Urinary bladder (tissue), 3 donors: ENCODE measurements at regions not wholly inside any gene's neighbourhood (a gene's known extent, or its start where the extent isn't known, plus 50 kb on each side); places are given as distances from the start of the nearest gene placed in this dataset.

Experiments used
- DNase-seq: peaks from one replicate; pipeline ENCODE4 v3.0.0-alpha.2; 2015; ENCODE audit errors: extremely low spot score
- H3K27ac ChIP-seq: one replicate; pipeline ENCODE4 v1.5.1; 2013; ENCODE audit warnings: low read depth, mild to moderate bottlenecking, moderate library complexity
- H3K36me3 ChIP-seq: one replicate; pipeline ENCODE4 v1.6.1; 2013; ENCODE audit warnings: mild to moderate bottlenecking, moderate library complexity; ENCODE audit not compliant: insufficient read depth
- H3K4me1 ChIP-seq: one replicate; pipeline ENCODE4 v1.6.1; 2013; ENCODE audit warnings: mild to moderate bottlenecking, moderate library complexity; ENCODE audit not compliant: insufficient read depth
- H3K4me3 ChIP-seq: one replicate; pipeline ENCODE4 v1.5.1; 2013; ENCODE audit warnings: low read depth, low read length
- WGBS: extraction: QIAGEN DNeasy Blood & Tissue Kit; methylation state at CpG from one replicate; pipeline ENCODE4 v1.1.7; 2013; 5-methylcytosine and 5-hydroxymethylcytosine counted together
- donor health status: healthy with polysubstance abuse.
- donor health status: healthy.

DNA sequence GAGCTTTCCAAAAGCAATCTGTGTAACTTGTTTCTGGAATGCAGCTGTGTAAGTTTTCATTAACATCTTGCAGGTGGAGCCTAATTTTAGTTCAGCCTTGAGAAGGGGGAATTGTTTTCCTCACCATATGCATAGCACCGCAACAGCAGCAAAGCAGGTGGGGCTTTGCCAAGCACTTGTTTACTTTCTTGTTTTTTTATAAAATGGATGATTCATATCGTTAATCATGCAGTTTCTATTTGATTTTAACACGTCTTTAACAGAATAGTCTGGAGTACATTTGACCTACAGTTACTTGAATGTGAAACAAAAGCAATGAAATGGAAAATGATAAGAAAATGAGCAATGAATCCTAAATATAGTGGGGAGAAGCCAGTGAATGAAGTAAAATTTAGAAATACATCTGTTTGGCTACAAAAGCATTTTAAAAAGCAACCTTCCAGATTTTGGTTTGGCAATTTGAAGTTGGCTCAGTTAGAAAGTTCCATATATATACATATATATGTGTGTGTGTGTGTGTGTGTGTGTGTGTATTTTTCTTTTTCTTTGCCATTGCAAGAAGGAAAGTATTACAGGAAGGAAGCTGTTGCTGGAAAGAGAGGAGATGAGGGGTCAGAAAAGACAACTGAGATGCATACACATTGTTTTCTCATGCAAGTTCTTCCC, 119.0 kb upstream of the ADGRL2 start:
- WGBS: 12% methylated on average over 3 of the region's 3 CpGs
- no peaks in the 10 kb centered on the region for H3K36me3 ChIP-seq

DNA sequence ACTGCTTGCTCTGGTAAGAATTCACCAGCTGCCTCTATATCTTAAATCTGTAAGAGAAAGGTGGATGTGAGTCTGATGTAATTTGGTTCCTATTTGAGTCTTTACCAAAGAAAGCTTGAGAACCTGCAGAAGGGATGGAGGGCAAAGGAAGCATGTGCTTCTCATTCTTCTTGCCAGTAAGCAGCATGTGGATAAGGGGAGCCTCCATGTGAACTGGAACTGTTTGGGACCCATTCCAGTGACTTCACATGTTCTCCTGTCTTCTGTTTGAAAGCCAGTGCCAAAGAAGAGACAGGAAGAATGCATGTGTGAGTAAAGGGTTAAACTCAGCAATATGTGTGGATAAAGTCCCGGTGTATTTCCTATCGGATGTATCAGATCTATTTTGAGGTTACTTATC, 119.6 kb upstream of the ADGRL2 start:
- WGBS: 14% methylated on average over 2 of the region's 2 CpGs
- Histone ChIP-seq H3K4me3 (no peak overlapping the region), H3K36me3 (no peaks in the 10 kb centered on the region), H3K4me1 (no peaks in the 10 kb centered on the region), H3K27ac (no peak overlapping the region)
- DNase-seq: no peak

More for the DNA sequence above, 119.0 kb upstream of the ADGRL2 start:
- Histone ChIP-seq H3K4me1 (no peaks in the 10 kb centered on the region), H3K27ac (no peak overlapping the region), H3K4me3 (no peak overlapping the region)
- DNase-seq: no peak

DNA sequence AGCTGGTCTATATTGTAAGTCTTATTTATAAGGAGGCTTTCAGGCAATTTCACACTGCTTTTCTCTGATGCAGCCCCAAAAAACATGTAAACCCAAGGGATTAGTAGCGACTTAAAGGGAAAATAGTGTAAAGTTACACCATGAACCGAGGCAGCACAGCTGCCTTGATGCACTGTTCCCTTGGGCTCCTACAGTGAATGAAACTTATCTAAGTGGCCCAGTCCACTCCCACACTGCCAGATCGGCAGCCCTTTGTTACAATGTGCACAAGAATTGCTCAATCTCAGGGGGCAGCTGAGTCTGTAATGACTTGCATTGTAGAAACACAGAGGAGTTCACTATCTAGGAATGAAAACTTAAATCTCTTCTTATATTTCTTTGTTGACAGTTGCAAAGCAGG, 120.8 kb upstream of the ADGRL2 start:
- no peak overlapping the region for H3K27ac ChIP-seq
- H3K36me3 ChIP-seq: no peaks in the 10 kb centered on the region
- H3K4me1 ChIP-seq: no peaks in the 10 kb centered on the region
- no peak for DNase-seq
- 74% methylated on average over 3 of the region's 3 CpGs for WGBS
- no peak overlapping the region for H3K4me3 ChIP-seq

DNA sequence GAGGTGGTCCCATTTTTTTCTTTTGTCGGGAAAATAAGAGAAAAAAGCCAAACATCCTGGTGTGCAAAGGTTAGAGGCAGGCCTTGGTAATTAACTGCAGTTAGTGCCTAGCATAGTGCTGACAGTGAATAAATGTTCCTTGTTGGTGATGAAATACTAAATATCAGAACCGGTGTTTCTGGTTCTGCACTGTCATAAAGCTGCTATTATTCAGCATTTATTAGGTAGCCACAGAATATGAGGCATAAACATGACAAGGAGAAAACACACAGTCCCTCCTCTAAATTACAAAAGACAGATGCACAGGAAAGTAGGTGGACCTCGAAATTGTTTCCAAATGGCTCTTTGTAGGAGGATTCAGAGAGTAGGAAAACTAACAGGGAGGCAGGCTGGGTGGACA, 122.0 kb upstream of the ADGRL2 start:
- Histone ChIP-seq H3K4me3 (no peak overlapping the region), H3K27ac (no peak overlapping the region), H3K4me1 (no peaks in the 10 kb centered on the region), H3K36me3 (no peaks in the 10 kb centered on the region)
- WGBS: 60% methylated on average over 3 of the region's 3 CpGs
- DNase-seq: no peak

DNA sequence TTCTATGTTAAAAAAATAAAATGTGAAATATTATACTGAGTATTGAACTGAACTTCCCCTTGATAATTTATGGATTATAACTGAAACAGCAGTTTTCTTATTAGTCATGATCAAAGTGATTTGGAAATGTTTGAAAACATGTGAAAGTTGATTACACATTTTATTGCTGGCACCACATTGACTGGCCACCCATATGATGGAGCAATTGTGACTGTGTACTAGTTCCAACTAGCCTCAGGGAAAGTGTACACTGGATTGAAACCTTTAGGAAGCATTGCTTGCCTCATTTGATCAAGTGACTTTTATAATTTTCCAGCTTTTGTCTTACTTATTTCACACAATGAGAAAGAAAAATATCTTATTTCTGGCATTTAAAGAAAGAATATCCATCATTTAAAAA, 128.0 kb upstream of the ADGRL2 start:
- no peak for DNase-seq
- H3K4me1 ChIP-seq: no peaks in the 10 kb centered on the region
- no peaks in the 10 kb centered on the region for H3K36me3 ChIP-seq
- no peak overlapping the region for H3K27ac ChIP-seq
- no peak overlapping the region for H3K4me3 ChIP-seq

DNA sequence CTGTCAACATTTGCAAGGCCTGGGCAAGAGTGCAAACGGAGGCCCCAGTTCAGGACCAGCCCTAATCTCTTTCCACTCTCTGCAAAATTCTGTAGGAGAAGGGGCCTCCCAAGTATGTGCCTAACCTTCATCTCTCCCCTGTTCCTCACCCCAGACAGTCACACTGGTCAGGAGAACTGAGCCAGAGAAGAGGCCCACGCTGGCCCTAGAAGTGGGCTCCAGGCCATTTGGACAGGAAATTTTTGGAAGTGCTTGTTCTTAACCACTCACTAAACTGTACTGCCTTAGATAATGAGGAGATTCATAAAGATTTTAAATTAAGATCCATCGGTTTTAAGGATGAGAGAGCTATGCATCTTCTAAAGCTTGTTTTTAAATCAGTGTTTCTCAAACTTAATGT, 129.7 kb upstream of the ADGRL2 start:
- no peak overlapping the region for H3K27ac ChIP-seq
- 50% methylated on average over 3 of the region's 3 CpGs for WGBS
- no peaks in the 10 kb centered on the region for H3K4me1 ChIP-seq
- no peaks in the 10 kb centered on the region for H3K36me3 ChIP-seq
- DNase-seq: no peak
- H3K4me3 ChIP-seq: no peak overlapping the region

DNA sequence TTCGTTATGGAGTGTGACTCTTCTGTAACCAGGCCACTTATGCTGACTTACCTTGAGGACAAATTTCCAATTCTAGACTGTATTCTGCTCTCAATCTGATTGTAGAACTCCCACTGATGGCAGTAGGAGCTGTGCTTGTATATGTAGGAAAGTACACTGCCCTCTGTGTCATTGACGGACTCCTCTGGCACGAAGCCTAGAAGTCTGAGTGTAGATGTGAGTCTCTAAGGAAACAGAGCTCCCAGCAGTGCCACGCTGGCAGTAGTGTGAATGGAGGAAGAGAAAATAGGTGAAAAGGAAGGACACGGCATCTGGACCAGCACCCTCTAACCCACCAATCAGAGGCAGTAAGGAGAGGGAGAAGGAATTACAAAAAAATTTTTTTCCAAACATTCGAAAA, 130.4 kb upstream of the ADGRL2 start:
- Histone ChIP-seq H3K36me3 (no peaks in the 10 kb centered on the region), H3K4me1 (no peaks in the 10 kb centered on the region), H3K4me3 (no peak overlapping the region), H3K27ac (no peak overlapping the region)
- 35% methylated on average over 6 of the region's 6 CpGs for WGBS
- peak; percentile 83 for DNase-seq

DNA sequence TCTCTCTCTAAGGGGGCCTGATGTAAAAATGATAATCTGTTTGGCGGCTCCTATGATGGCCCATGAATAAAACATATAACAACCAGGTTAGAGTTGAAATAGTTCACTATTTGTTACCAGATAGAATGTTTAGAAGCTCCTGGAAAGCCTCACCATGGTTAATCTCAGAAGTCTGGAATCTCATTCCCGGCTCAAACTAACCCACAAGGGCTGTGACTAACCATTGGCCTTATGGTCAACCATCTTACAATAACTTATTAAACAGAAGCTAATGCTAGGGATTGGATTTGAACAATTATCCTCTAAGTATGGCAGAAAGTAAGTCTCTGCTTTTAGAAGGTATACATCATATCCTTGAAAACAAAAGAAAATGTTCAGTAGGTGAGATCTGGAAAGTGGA, 134.1 kb upstream of the ADGRL2 start:
- Histone ChIP-seq H3K4me3 (no peak overlapping the region), H3K4me1 (no peaks in the 10 kb centered on the region), H3K27ac (no peak overlapping the region), H3K36me3 (no peaks in the 10 kb centered on the region)
- WGBS: 95% methylated on average over 2 of the region's 2 CpGs
- no peak for DNase-seq

DNA sequence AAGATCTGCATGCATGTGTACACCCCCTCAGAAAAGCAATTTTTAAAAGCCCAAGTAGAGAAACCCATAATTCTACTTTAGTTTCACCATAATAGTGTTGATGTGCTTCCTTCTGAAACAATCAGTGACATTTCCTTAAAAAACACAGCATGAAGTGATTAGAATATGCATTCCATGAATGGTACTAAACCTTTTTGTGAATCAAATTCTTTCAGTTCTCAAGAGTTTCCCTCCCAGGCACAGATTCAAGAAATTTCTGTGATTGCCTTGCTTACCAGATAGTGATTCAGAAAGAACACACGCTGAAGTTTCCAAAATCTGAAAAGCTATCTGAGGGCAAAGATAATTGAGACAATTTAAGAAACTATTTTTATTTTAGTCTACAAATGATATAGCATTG, 136.4 kb upstream of the ADGRL2 start:
- H3K4me1 ChIP-seq: no peaks in the 10 kb centered on the region
- WGBS: 60% methylated on average over 1 of the region's 1 CpG
- no peak overlapping the region for H3K27ac ChIP-seq
- no peaks in the 10 kb centered on the region for H3K36me3 ChIP-seq
- H3K4me3 ChIP-seq: no peak overlapping the region
- no peak for DNase-seq

DNA sequence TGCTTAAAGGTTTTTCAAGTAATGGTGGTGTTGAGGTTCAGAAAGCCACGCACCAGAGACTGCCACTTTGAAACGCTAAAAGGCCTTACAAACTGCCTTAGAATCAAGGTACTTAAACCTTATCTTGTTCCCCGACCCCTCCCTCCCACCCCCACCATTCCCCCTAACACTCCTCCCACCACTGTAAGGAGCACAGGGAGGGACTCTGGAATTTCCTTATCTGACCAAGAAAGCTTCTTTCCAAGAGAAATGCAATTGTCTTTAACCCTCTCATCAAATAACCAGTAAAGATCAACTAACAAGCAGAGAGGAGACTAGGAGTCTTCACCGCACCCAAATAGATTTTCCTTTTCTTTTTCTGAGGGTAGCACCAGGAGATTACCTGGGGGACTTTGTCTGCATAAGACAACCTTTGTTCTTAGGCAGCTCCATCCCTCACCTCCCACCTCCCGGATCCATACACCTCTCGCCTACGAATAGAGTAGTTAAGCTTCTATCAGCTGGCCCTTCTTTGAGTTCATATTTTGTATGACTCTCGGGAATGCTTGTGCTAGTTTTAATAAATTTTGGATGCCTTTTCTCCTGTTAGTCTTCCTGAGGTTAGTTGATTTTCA, 137.7 kb upstream of the ADGRL2 start:
- WGBS: 86% methylated on average over 8 of the region's 8 CpGs
- Histone ChIP-seq H3K27ac (no peak overlapping the region), H3K36me3 (no peaks in the 10 kb centered on the region), H3K4me1 (no peaks in the 10 kb centered on the region), H3K4me3 (no peak overlapping the region)
- no peak for DNase-seq

DNA sequence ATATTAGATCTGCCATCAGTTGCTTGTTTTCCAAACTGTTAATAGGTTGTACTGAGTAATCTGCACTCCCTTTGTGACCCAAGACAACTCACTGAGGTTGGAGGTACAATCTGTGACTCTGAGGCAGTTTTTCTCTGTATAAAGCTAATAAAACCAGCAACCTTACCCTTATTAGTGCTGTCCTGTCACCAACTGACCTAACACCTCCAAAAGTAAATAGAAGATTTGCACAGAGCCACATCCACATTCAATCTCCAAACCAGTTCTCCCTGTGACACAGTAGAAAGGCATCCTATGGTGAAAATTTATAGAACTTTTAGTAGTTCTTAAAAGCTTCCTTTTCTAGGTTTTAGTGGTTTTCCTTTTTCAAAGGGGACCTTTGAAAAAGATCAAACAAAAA, 140.4 kb upstream of the ADGRL2 start:
- DNase-seq: peak; percentile 6
- no peak overlapping the region for H3K4me3 ChIP-seq
- H3K27ac ChIP-seq: no peak overlapping the region
- no peaks in the 10 kb centered on the region for H3K36me3 ChIP-seq
- H3K4me1 ChIP-seq: no peaks in the 10 kb centered on the region

DNA sequence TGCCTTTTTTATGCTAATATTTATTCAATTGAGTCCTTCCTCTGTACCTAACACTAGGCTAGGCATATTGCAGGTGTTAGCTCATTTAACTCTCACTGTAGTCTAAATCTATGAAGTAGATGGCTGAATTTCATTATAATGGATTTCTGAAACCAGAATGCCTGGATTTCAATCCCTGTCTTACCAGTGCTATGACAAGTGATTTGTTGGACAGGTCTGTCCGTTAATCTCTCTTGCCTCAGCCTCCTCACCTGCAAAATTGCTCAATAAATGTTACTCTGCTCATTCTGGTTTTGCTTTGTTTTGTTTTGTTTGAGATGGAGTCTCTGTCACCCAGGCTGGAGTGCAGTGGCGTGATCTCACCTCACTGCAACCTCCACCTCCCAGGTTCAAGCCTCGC, 146.1 kb upstream of the ADGRL2 start:
- WGBS: 98% methylated on average over 3 of the region's 3 CpGs
- Histone ChIP-seq H3K36me3 (no peaks in the 10 kb centered on the region), H3K27ac (no peak overlapping the region), H3K4me1 (no peaks in the 10 kb centered on the region), H3K4me3 (no peak overlapping the region)
- DNase-seq: no peak

DNA sequence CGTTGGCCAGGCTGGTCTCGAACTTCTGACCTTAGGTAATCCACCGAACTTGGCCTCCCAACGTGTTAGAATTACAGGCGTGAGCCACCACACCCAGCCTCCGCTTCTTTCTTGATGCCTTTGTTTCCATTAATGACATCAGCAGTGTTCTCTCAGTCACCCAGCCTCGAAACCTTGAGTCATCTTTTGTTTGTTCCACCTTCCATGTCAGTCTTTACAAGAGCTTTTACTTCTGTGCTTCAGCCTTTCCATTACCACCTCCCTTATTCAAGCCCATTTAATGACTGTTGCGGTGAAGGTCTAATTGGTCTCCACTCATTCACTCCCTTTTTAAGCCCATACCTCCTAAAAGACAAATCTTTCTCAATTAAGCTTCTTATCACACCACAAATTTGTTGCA, 146.6 kb upstream of the ADGRL2 start:
- WGBS: 75% methylated on average over 8 of the region's 8 CpGs

DNA sequence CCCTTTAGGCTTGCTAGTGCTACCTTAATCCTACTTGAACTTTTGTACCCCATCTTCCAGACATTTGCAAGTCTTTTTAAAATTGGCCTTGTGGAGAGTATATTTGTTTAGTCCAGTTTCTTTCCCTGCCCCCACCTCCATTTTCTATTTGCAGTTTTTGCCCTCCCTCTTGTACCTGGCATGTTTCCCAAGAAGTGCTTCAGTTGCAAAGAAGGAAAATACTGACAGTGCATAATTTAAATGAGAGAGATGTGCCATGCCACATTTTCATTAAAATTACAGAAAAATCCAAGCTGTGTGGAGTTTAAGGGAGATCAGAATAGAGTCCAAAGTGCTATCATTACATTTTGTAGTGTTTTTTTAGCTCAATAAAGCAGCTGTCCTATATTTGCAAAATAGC, 150.0 kb upstream of the ADGRL2 start:
- no peak overlapping the region for H3K27ac ChIP-seq
- H3K4me3 ChIP-seq: no peak overlapping the region
- no peaks in the 10 kb centered on the region for H3K36me3 ChIP-seq
- DNase-seq: no peak
- H3K4me1 ChIP-seq: no peaks in the 10 kb centered on the region

More for the DNA sequence above, 146.6 kb upstream of the ADGRL2 start:
- Histone ChIP-seq H3K4me3 (no peak overlapping the region), H3K27ac (no peak overlapping the region), H3K4me1 (no peaks in the 10 kb centered on the region), H3K36me3 (no peaks in the 10 kb centered on the region)
- DNase-seq: no peak

DNA sequence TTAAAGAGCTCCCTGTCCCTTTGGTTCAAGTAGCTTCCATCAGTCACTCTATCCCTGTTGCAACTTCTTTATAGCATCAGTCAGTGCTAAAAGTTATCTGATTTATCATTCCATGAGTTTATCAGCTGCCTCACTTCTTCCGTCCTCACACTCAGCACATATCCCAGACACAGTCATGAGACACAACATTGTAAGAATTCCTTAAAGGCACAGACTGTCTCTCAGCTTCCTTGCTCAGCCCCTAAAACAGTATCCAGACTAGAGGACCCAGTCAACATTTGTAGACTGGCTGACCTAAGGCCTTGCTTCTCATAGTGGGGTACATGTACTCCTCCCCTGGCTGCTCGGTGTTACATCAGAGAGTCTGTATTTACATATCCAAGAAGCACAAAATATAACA, 164.9 kb upstream of the ADGRL2 start:
- H3K27ac ChIP-seq: no peak overlapping the region
- no peak overlapping the region for H3K4me3 ChIP-seq
- no peaks in the 10 kb centered on the region for H3K36me3 ChIP-seq
- no peak for DNase-seq
- no peaks in the 10 kb centered on the region for H3K4me1 ChIP-seq
- 72% methylated on average over 2 of the region's 2 CpGs for WGBS
